ENCODE measurements at regions not wholly inside any gene's neighbourhood (a gene's known extent, or its start where the extent isn't known, plus 50 kb on each side); places are given as distances from the start of the nearest gene placed in this dataset.

DNA sequence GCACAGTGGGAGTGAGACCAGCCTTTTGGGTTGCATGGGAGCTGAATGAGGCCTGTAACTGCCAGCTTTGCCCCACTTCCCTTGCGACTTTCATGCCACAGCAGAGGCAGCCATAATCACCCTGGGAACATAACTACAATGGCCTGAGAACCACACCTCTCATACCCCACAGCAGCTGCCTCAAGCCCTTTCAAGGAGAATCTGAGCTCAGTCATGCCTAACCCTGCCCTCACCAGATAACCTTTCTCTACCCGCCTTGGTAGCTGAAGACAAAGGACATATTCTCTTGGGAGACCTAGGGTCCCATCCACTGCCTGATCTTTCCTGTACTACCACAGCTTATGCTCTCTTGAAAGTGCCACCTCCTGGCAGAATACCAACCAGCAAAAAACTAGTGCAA is 599.9 kb upstream of the IGFBP7 start:
- DNase-seq (ENCODE audit: low read depth in 2 of 2): no peak

DNA sequence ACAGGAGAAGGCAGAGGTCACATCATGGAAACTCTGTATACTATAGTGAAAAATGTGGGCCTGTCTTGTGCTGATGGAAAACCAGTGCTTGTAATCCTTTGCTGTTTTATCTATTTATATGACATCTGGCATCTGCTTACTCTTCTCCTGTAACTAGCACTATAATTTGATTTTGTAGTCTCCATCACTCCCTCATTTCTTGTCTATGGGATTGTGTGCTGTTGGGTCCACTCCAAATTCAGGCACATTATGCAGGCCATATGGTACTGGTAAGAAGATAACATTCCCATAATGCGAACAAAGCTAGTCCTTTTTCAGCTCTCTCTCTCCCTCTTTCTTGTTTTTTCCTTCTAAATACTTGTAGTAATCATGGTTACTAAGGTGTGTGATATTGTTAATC is 581.2 kb upstream of the IGFBP7 start:
- no peak for DNase-seq (ENCODE audit: low read depth in 2 of 2)

DNA sequence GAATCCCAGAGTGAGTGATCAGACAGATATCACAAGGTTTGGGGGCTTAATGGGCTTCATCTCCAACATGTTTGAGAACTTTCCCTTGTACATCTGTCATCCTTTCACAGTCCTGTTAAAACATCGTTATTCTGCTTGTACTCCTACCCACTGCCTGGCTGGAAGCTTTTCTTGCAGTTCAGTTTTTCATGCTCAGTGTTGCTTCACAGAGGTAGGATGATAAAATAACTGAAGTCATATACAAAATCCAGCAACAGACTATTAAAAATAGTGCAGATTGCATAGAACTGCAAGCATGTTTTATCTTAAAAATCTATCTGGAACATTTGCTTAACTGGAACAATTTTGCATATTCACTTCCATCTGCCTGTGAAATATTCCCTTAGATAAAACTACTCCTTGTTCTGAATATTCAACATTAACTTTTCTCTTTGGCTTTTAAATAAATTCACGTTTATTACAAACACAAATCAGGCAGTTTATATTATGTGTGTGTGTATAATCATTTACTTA is 579.6 kb upstream of the IGFBP7 start:
- DNase-seq (ENCODE audit: low read depth in 2 of 2): no peak

GRCh38 chr4:57682275-57682674 is 572.1 kb upstream of the IGFBP7 start:
- DNase-seq (ENCODE audit: low read depth in 2 of 2): no peak

DNA sequence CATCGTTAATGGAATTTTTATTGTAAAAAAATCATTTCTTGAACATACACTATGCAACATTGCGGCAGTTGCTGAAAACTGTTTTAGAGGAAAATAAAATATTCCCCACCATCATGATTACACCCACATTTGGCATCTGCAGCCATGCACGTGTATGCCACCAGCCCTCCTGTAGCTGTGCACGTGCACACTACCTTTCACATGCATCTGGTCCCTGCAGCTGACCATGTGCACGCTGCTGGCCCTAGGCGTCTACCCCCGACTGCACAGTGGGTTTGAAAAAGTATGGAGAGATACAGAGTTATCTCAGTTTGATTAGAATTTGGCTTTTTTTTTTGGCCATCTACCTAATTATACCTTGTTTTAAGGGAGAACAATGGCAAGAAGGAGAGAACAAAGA is 569.8 kb upstream of the IGFBP7 start:
- DNase-seq (ENCODE audit: low read depth in 2 of 2): no peak

- DNase-seq (ENCODE audit: low read depth in 2 of 2): no peak
Measured at GRCh38 chr4:57676394-57676793, 566.2 kb upstream of the IGFBP7 start.

- DNase-seq (ENCODE audit: low read depth in 2 of 2): no peak
Measured at GRCh38 chr4:57672846-57673433, 562.8 kb upstream of the IGFBP7 start.

DNA sequence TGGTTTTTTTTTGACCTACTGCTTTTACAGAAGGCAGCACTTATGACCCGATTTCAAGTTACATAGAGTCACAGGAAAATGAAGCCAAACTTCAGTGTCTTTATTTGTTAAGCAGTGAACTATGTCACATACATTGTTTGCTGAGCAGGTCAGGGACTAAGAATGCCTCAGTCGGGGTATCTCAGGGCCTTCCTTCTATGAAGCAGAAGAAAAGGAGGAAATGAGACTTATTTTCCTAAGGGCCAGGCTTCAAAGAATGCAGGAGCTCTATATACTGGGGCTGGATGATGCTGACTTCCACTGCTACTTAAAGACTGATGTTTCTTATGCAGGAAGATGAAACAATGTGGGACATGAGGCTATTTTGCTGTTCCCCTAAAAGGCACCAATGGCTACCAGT is 558.4 kb upstream of the IGFBP7 start:
- DNase-seq (ENCODE audit: low read depth in 2 of 2): no peak

DNA sequence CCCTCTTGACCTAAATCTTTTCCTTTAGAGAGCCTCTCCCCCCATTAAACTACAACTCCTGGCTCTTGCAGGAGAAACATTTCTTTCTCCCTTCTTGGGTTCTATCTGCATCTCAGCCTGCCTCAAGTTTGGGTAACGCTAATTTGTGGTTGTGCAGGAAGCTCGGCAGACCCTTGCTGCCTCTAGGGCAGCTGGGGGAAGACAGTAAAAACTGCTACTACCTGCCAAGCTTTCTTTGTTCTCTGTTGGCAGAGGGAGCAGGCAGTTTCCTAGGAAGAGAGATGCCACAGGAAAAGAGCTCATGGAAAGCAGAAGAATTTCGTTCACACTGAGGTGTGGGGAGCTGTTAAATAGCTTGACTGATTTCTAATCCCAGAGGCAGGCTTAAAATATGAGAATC is 555.6 kb upstream of the IGFBP7 start:
- DNase-seq (ENCODE audit: low read depth in 2 of 2): no peak

GRCh38 chr4:57661517-57662090 is 551.4 kb upstream of the IGFBP7 start:
- no peak for DNase-seq (ENCODE audit: low read depth in 2 of 2)

DNA sequence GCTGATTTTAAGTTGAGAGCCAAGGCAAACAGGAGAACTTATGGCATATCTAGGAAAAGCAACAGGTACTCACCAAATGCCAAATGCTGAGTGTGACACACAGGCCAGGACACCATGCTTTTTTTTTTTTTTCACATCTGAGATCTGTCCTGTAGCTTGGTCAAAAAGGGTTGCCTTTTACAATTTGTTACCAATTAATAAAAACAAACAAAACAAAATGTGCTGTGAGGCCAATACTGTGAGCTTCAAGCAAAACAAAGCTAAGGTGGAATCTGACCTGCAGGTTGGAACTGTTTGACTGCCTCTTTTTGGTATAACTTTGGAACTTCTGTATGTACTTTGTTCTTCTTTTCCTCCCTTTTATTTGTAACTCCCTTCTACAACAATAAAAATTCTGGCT is 548.5 kb upstream of the IGFBP7 start:
- no peak for DNase-seq (ENCODE audit: low read depth in 2 of 2)

DNA sequence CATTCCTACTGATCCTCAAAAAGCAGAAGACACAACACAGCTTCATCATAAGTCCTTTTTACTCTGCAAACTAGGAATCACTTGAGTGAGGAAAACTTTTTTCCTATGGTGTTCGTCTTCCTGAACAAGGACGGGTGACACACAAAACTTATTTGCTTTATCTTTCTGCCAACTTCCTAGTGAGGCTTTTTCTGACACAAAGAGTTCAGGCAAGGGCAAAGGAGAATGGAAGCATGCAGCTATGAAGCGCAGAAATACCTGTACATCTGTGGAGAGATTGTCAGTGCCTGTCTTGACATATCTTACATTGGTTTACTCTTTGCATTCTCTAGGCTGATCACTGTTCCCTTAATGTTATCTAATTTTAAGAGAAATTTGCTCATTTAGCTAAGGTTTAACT is 548.0 kb upstream of the IGFBP7 start:
- no peak for DNase-seq (ENCODE audit: low read depth in 2 of 2)

DNA sequence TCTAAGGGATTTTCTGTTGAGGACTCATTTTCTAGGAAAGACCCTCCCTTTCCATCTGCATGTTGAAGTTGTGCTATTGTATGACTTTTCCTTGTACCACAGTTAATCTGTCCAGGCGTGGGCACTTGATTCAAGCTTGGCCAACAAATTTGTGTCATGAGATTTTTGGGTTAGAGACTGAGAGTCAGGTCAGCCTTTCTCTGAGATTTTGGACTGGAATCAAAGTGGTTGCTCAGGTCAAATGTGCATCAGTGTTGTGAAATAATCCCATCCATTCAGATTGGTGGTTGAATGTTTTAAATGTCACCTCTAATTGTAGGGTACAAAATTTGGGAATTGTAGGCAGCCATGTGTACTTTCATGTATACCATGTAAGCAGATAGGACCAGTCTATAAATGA is 545.2 kb upstream of the IGFBP7 start:
- DNase-seq (ENCODE audit: low read depth in 2 of 2): no peak

DNA sequence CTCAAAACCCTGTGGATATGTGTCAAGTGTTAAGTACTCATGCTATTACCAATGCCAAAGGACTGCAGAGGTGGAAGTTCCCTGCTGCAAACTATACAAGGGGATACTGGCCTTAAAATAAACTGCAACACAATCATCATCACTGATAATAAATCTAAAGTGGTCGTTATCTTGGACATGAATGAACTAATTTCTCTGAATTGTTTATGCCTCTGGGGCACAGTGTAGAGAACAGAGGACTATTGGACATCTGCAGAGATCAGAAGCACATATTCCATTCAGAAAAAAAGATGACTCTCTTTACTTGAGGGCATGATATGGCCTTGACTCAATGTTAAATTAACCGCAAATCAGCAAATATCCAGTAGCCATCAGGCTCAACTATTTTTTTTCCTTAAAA is 542.6 kb upstream of the IGFBP7 start:
- no peak for DNase-seq (ENCODE audit: low read depth in 2 of 2)

- no peak for DNase-seq (ENCODE audit: low read depth in 2 of 2)
Measured at GRCh38 chr4:57640391-57641100, 530.4 kb upstream of the IGFBP7 start.

DNA sequence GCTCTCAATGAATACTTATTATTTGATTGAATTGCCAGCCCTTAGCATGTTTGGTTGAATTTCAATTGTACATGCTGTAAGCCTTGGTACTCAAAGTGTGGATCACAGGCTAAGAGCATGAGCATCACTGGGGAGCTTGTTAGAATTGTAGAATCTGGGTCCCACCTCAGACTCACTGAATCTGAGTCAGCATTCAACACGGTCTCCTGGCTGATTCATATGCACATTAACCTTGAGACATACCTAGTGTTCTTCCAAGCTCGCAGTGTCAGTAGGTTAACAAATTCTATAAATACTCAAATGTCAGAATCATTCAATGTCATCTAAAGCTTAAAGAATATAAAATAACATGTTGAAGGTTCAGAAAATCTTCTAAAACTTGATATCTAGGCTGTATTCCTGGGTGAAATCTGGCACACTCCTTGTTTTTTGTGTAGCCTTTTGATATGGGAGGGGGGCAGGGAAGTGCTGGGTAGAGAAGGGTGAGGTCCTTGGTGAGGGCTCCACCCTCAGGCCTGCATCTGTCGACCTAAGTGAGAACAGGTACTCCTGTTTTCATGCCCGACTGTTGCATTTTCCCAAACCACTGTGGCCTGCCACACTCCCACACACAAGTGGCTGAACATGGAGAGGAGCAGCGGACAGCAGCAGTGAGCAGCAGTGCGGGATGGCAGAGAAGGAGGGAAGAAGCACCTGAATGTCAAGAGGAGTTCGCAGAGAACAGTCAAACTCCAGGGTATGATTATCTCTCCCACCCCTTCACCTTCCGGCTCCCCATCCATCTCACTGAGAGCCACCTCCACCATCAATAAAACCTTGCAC is 529.6 kb upstream of the IGFBP7 start:
- DNase-seq (ENCODE audit: low read depth in 2 of 2): no peak

DNA sequence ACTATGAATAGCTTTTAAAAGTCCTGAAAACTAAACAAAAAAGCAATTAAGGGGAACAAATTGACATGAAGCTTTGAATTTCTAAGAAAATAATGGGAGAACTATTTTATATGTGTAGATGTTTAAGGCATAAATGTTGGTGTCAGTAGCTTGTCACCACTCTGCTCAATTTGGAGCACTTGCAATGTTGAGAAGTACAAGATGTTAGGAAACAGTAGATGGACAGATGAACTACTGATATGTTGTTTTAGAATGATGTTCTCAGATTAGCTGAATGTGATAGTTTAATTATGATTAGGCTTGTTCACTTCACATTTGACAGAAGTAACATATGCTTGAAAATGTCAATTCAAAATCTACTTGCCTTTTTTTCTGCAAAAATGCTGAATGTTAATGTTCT is 525.7 kb upstream of the IGFBP7 start:
- no peak for DNase-seq (ENCODE audit: low read depth in 2 of 2)

DNA sequence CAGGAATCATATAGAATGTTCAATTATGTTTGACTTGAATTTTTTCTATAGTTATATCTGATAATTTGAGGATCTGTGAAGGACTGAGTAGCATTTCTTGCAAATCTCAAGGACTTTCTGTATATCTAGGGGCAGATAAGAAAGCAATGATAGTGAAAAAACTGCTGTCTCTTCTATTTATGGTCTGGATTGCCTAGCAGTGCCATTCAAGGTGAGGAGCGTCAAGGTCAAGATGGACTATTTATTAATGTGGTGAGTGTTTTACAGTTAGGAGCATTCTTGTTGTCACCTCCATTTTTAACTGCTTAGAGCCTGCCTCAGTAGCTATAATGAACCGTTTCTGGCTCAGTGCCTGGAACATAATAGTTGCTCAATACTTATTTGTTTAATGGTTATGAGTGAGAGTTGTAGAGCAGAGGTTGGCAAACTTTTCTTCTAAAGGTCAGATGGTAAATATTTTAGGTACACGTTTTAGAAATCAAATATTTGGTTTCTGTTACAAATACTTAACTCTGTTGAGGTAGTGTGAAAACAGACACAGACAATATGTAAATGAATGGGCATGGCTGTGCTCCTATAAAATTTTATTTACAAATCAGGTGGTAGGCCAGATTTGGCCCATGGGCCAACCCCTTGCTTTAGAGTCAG is 523.2 kb upstream of the IGFBP7 start:
- DNase-seq (ENCODE audit: low read depth in 2 of 2): no peak

DNA sequence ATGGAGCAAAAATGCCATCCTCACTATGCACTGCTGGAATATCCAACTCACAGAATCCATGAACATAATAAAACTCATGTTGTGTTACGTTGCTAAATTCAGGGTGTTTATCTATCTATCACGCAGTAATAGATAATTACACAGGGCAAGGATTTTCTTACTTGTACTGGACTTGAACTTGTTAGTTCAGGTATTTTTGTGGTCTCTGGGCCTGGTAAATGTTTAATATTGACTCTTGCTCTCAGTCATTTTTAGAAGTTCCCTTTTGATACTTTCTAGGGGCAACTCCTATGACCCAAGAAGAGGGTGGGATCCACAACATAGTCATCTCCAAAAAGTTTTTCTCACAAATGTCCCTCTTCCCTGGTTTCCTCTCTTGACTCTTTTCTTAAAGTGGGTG is 522.4 kb upstream of the IGFBP7 start:
- no peak for DNase-seq (ENCODE audit: low read depth in 2 of 2)

DNA sequence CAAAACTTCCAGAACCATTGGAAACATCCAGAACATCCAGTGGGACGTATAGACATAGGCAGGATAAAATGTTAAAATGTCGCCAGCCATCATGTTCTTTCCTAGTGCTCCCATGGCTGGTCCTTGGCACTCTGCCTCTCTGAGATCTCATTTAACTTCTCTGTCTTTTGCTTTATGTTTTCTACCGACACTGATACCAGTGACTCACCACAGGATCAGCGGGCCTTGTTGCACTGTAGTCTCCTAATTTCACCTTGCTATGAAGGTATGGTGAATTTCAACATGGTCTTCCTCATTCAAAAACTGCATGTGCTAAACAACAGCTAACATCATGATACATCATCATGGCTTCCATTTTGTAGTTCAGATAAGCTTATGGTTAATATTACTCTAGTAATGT is 521.0 kb upstream of the IGFBP7 start:
- no peak for DNase-seq (ENCODE audit: low read depth in 2 of 2)

- no peak for DNase-seq (ENCODE audit: low read depth in 2 of 2)
Measured at GRCh38 chr4:57628004-57628403, 517.8 kb upstream of the IGFBP7 start.

Data from dermis microvascular lymphatic vessel endothelial cell (primary cell).